HG02642 (cell line): ENCODE measurements at regions not wholly inside any gene's neighbourhood (a gene's known extent, or its start where the extent isn't known, plus 50 kb on each side); places are given as distances from the start of the nearest gene placed in this dataset.
"Not testable (repeated sequence)": the region's sequence is repeated elsewhere in the genome, so short reads cannot be mapped to it uniquely, and the experiment has no call there.

Source experiments
- ATAC-seq: cut with Tn5 transposase; IDR thresholded peaks from one replicate; pipeline ENCODE4 v1.9.1; 2021; ENCODE audit warnings: mild to moderate bottlenecking; ENCODE audit not compliant: unreplicated experiment, poor library complexity

DNA sequence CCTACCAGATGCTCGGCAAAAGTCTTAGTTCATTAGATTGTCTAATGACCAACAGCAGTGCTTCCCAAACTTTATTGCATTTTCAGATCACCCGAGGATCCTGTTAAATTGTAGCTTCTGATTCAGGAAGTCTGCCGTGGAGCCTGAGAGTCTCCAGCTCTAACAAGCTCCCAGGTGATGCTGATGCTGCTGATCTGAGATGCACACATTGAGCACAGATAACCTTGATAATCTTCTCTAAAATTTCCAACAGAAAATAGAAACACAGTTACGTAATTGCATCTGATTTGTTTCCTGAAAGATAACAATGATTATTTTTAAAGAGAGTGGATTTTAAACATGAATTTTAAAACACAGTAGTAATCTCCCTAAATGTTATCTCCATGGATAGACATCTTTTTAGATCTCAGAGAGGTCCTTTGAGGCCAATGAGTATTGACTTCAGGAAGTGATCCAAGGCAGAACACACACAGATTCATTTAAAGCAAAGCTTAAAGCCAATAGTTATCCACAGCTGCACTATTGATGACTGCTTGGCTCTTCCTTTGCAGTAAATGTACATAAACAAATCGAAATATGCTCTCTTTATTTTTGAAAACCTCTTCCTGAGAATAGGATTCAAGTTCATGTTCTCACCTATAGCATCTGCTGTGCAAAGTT, 122.8 kb upstream of the TNPO1 start:
- ATAC-seq, result no peak

DNA sequence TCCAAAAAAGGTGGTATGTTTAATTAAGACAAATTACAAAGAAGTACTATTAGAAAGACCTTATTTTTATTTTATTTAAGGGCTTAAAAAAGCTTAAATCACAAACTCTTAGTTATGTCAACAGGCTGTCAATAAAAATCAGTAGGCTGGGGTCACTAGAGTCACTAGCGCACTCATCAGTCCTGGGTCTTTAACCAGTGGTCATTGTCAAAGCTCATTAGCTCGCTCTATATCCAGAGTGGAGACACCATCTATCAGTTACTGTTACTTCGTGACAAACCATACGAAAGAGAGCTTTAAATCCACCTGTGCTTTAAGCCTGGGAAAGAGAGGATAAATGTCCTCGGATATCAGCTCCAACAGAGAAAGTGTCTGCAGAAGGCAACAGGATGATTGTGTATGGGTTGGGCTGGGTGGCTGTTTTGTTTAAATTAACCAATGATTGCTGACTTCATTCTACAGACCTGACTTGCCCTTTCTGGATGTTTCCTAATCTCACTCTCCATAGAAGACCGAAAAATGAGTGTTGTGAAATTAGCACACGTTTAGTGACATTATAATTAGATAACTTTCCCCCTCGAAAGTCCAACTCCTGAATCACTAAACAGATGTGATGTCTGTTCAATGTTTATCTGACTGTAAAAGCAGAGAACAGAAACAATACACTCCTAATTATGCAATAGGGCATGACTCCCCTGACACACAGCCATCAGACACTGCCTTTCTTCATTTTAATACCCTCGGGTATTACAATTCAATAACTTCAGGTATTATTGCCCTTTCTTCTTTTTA, 123.6 kb upstream of the TNPO1 start:
- ATAC-seq, result no peak

DNA sequence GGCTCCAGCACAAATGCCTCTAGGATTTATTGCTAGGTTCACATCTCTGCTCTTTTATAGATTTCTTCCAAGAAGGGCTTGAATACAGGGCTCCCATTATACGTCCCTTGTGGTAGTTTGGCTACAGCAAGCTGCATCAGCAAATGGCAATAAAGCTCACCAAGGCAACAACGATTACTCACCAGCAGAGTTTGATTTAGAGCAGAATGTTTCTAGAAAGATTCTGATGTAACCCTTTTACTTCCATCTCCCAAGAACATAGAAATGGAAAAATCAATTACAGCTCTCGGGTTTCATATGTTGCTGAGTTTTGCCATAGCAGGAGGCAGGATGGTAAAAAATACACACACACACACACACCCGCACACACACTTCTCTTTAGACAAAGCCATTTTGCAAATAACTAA, 124.2 kb upstream of the TNPO1 start:
- ATAC-seq, result no peak

DNA sequence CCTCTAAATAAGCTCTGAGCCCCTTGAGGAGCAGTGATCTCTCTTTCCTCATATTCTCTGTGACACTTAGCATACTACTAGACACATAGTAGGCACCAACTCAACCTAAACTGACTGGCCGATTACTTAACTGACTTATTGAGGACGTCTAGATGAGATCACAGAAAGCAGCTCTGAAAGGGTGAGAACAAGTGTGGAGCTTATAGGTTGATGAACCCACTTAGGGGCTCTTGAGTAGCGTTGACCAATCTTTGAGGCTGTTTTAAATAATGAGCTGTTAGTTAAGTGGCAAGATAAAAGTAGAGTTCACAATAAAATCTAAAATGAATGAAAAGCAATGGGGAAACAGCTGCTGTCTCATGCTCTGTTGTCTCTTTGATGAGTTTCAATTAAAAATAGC, 124.7 kb upstream of the TNPO1 start:
- no peak for ATAC-seq

DNA sequence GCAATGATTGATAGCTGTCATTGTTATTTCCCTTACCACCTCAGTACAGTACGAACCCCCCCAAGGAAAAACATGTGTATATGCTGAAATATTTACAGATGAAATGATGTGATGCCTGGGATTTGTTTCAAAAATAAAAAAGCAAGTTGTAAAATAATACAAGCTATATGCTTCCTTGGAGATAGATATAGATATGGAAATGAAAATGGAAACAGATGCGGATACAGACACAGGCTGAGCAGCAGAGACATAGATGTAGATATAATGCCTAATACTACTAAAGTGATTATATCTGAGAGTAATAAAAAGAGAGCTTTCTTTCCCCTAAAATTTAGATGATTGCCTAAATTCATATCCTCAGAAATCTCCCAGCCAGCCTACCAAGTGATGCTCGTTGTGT, 127.5 kb upstream of the TNPO1 start:
- no peak for ATAC-seq

DNA sequence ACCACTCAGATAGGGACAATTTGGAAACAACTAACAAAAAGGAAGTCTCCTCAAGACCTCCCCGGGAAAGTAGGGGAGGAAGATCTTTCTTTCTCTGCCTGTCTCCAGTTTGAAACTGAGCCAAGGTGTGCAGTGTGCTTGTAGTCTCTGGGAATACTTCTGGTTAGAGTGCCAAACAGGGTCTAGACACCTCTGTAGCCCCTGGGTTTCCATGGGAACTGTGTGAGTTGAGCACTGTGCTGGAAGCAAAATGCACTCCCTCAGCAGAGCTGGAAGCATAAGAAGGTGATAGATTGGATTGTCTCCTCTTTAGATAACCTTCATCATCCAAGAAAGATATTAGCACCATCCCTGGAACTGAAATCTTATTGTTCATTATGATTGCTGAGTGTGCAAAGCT, 129.2 kb upstream of the TNPO1 start:
- no peak for ATAC-seq

DNA sequence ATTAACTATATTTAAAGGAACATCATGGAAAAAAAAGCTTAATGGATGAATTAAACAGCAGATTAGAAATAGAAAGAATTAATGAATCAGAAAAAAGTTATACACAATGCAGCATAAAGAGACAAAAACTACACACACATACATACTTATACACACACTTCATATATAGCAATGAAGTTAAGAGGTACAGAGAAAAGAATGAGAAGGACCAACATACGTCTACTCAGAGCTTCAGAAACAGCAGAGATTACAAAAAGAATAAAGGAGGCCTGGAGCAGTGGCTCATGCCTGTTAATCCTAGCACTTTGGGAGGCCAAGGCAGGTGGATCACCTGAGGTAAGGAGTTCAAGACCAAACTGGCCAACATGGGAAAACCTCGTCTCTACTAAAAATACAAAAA, 133.9 kb upstream of the TNPO1 start:
- no peak for ATAC-seq

DNA sequence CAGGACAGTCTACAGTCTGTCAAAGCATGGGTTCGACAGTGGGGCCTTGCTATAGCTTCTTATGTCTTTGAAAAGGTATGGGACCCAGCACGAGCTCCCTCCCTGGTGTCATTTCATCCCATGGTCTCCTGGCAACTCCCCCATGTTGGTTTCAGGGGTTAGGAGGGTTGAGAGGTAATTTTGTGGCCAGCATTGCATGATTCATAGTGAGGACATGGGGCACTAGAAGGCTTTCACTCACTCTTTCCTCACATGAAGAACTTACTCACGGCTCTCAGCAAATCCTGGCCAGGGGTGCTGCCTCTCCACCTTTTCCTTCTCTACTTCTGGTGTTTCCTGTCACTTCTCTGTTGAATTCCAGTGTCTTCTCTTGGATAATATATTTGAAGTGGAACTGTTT, 134.7 kb upstream of the TNPO1 start:
- ATAC-seq, result no peak

DNA sequence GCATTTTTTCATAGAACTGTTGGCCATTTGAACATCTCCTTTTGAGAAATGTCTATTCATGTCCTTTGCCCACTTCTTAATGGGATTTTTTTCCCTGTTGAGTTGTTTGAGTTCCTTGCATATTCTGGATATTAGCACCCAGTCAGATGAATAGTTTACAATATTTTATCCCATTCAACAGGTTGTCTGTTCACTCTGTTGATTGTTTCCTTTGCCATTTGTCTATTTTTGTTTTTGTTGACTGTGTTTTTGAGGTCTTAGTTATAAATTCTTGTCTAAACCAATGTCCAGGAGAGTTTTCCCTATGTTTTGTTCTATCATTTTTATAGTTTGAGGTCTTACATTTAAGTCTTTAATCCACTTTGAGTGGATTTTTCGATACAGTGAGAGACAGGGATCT, 139.0 kb upstream of the TNPO1 start:
- no peak for ATAC-seq

DNA sequence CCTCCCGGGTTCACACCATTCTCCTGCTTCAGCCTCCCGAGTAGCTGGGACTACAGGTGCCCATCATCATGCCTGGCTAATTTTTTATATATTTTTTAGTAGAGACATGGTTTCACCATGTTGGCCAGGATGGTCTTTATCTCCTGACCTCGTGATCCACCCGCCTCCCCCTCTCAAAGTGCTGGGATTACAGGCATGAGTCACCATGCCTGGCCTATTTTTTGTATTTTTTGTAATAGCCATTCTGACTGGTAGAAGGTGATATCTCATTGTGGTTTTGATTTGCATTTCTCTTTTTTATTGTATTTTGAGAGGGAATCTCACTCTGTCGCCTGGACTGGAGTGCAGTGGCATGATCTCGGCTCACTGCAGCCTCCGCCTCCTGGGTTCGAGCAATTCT, 139.6 kb upstream of the TNPO1 start:
- not testable (repeated sequence) for ATAC-seq

DNA sequence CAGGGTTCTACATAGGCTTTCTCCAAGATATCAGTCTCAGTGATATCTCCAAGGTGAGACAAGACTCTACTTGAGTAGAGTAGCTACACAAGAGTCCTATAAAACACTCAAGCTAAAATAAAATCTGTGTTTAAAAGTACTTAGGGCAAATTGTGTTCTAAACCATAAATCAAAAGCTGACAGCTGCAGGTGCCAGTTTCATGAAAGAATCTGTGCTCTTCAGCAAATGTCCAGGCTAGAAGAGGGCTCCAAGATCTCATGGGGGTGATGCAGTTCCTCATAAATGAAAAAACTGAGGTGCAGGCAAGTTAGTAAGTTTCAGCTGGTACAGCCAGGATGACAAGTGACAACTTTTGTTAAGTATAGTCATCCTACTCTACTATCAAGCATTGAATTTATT, 142.8 kb upstream of the TNPO1 start:
- no peak for ATAC-seq

DNA sequence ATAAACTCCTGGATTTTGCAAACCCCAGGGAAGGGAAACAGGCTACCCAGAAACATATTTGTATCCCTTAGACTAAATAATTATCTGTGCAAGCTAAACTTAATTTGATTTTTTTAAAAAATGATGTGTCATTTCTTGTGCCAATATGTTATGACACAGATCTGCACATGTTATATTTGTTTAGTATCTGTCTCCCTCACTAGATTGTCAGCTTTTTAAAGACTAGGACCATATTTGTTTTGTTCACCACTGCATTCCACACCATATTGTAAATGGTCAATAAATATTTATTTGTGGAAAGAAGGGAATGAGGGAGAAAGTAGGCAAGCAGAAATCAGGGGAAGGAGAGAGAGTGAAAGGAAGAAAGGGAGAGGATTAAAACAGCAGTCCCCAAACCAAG, 143.3 kb upstream of the TNPO1 start:
- no peak for ATAC-seq

DNA sequence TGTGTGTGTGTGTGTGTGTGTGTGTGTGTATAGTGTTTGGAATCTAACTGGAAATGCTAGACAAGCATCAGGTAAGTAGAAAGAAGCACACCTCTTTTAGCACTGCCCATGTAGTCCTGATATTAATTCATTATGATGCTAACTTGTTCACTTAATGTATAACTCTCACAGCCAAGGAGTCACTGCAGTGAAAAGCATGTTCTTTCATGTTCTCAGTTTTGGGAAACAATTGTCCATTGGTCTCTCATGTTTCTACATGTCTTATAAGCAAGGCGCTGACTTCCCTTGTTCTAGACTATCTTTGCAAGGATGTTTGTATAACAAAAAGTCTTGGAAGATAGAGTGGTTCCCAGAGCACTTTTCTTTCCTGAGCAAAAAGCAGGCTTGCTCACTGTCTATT, 148.8 kb upstream of the TNPO1 start:
- no peak for ATAC-seq

DNA sequence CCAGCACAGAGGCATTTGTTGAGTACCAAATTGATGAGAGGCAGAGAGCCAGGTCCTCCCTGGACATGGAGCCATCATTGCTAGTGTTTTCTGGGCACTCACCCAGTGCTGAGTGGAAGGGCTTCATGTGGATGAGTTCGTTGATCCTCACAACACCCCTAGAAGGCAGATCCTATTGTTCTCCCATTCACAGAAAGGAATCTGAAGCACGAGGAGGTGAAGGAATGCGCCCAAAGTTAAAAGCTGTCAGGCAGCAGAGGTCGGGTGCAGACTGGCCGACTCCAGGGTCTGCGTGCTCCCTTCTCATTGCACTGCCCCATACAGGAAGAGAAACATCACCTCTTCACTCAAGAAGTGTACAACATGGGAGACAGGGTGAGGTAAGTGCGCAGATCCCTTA, 153.5 kb upstream of the TNPO1 start:
- ATAC-seq, result no peak

DNA sequence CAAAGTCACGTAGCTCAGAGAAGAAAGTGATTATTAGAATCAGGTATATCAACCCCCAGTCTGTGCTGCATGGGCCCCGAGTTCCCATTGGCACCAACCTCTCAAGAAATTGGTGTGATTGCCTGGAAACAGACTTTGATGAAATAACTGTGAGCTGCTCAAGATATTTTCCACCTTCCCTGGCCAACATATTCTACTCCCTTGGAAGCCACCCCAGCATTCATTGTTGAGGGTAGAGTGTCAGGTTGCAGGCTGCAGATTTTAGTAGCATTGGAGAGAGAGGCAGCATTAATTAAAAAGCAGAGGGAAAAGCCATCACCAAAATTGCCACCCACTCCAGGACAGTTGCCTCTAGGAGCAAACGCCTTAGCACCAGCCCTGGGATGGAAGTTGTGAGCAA, 154.2 kb upstream of the TNPO1 start:
- no peak for ATAC-seq

DNA sequence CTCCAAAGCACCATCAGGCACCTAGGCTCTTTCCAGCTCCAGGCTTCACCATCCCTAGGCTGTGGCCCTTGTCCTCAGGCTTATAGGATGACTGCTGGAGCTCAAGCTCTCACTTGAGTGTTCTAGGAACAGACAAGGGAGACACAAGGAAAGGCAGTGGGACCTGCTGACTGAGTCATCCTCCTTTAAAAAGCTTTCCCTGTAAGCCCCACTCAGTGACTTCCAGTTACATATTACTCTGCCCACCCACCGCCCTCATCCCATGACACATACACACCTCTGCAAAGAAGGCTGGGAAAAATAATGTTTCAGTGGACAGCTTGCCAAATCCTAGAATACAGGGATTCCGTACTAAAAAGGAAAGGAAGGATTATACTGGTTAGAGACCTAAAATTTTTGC, 154.2 kb upstream of the ZNF366 start:
- ATAC-seq, result no peak

DNA sequence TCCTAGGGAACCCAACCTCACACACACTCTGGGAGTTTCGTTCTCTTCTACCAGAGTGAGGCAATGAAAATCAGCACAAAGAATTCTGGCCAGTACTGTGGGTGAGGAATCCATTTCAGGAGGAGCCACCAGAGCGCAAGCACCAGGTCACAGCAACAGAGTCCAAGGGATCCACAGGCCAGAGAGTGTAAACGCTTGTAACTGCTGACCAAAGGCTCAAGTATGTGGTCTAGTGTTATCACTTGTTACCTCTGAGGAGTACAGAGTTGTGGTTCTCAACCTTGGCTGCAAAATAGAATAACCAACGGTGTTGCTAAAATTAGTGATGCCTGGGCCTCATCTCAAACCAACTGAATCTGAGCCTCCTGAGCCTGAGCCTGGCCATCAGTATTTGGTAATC, 152.5 kb upstream of the ZNF366 start:
- no peak for ATAC-seq

DNA sequence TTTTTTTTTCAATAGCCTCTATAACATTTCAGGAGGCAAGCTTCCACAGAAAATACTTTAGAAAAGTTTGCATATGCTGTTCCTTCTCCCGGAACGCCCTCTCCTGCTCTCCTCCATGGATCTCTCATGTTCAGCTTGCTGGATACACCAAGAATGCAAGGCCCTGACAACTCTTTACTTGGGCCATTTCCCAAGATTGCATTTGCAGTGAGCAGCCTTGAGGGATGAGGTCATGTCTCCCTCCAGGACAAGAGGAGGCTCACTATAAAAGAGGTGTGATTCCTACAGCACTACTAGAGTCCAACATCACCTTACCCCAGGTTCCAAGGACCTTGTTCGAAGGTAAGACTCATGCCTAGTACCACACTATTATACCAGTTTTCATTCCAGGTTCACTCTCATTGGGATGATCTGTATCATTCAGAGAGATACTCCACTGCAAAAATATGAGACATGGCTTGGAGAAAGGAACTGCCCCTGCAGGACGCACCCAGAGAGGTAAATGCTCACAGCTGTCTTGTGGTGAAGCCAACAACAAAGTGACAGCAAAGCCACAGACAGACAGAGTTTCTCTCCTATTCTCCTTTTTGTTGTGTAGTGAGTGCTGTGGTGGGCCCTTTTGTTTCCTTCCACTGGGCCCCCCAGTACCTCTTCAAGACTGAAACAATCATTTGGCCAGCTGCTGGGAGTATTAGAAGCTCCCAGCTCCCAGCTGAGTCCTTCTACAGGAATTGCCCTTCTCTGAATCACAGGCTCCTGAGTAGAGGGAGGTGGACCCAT, 151.7 kb upstream of the ZNF366 start:
- ATAC-seq, result no peak

DNA sequence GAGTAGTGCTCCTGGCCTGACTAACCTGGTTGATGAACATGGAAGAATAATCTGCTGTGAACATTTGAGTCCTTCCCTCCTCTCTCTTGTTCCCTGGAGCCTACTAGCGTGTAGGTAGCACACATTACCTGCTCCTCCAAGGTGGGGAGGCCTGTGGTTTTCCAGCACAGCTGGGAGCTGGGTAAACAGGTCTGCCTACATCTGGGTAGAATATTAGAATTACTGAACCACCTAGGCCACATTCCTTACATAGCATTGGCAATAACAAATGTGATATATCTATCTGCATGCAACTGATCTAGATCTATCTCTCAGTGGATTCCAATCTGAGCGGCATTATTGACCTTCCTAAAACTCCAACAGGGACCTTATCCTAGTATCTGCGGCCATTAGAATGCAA, 151.0 kb upstream of the ZNF366 start:
- no peak for ATAC-seq

DNA sequence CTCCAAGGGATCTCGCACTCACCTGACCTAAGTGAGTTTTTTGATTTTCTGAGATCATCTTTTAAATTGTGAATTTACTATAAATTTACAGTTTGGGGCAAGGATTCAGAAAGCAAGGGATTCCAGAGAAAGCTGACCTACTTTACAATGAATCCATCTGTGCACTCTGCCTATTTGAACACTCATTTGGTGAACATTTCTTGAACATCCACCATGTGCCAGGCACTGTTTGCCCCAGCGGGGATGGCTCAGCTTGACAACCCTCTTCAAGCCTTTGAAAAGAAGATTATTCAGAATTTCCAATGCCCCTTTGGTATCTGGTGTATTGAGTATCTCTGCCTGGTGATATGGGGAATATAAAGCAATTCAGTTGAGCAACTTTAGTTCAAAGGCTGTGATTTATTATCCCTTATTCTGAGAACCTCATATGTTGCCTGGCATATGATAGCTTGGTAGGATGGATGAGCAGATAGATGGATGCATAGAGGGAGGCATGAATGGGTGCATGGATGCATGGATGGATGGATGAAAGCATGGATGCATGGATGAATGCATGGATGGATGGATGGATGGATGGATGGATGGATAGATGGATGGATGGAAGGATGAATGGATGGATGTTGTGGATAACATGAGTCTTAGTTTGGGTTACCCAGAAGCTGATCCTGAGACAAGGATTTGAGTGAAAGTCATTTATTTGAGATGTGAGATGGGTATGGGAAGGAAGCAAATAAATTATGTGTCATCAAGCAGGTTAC, 149.7 kb upstream of the ZNF366 start:
- no peak for ATAC-seq

DNA sequence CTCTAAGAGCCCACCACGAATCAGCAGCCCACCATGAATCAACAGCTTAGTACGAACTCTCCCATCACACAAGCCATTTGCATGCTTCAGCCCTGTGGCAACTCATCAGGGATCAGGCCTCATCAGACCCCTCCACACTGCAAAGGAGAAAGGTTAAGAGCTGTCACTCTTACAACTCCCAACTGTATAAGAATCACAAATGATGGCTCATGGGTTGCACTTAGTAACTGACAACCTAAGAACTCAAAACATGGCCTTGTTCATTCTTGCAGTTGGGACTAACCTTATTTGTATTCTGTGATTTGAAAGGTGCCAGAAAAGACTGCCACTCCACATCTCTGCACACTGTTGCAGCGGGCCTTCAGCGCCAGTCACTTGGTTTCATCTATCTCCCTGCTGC, 149.1 kb upstream of the ZNF366 start:
- ATAC-seq, result no peak
